Body of pancreas (tissue), 4 donors: ENCODE measurements at regions not wholly inside any gene's neighbourhood (a gene's known extent, or its start where the extent isn't known, plus 50 kb on each side); places are given as distances from the start of the nearest gene placed in this dataset.
"Not testable (repeated sequence)": the region's sequence is repeated elsewhere in the genome, so short reads cannot be mapped to it uniquely, and the experiment has no call there.

Source experiments
- ATAC-seq: fragments of 150-250 bp; one replicate; pipeline ENCODE4 v1.9.1; 2016
- DNase-seq, 4 donors: peaks; one replicate each; pipeline ENCODE4 v3.0.0-alpha.2; 2019
- H3K27ac ChIP-seq, 4 donors: fragments of 200-600 bp; sonication (generic); 1 replicate in 3 of 4; 2 replicates in 1 of 4; pipeline versions ENCODE4 v1.5.1 to v1.6.1; 2016 to 2019; ENCODE audit warnings: mild to moderate bottlenecking in 1 of 4, mixed read lengths in 1 of 4, moderate library complexity in 1 of 4
- H3K27me3 ChIP-seq, 2 donors: fragments of 200-600 bp; sonication (generic); one replicate each; pipeline ENCODE4 v1.6.0; 2016; ENCODE audit warnings: mild to moderate bottlenecking in 1 of 2
- H3K36me3 ChIP-seq, 2 donors: fragments of 200-600 bp; sonication (generic); replicated peaks in 1 of 2; 2 replicates each; pipeline ENCODE4 v1.5.1; 2016; ENCODE audit warnings: low read depth in 2 of 2; ENCODE audit not compliant: insufficient read depth in 1 of 2
- H3K4me1 ChIP-seq: fragments of 200-600 bp; sonication (generic); one replicate; pipeline ENCODE4 v1.6.0; 2016
- H3K4me3 ChIP-seq, 2 donors: fragments of 200-600 bp; sonication (generic); 1 replicate in 1 of 2; 2 replicates in 1 of 2; pipeline ENCODE4 v1.5.1; 2016 to 2019
- H3K9me3 ChIP-seq, 3 donors: fragments of 200-600 bp; sonication (generic); 1 replicate in 2 of 3; 2 replicates in 1 of 3; pipeline ENCODE4 v1.5.1; 2016
- POLR2A ChIP-seq, 3 donors: fragments of 450-650 bp; IDR thresholded peaks; one replicate each; pipeline ENCODE4 v1.6.1; 2016; ENCODE audit warnings: antibody characterized with exemption in 3 of 3, mild to moderate bottlenecking in 2 of 3
- WGBS, 2 donors: methylation state at CpG; one replicate each; pipeline ENCODE4 v1.1.5; 2017; 5-methylcytosine and 5-hydroxymethylcytosine counted together
- intact Hi-C: fragments of 100-400 bp; cut with DNase I; formaldehyde crosslinking; loops from one replicate; pipeline ENCODE4 v1.15.1; 2023
- TF ChIP-seq, protein P1 (sequence below), 7 experiments: fragments of 450-650 bp in 4 of 7; fragments of 200-600 bp in 3 of 7; sonication (generic) in 3 of 7; IDR thresholded peaks; one replicate each; pipeline ENCODE4 v1.5.1; 2016 to 2019; ENCODE audit warnings: antibody characterized with exemption in 7 of 7

DNA sequence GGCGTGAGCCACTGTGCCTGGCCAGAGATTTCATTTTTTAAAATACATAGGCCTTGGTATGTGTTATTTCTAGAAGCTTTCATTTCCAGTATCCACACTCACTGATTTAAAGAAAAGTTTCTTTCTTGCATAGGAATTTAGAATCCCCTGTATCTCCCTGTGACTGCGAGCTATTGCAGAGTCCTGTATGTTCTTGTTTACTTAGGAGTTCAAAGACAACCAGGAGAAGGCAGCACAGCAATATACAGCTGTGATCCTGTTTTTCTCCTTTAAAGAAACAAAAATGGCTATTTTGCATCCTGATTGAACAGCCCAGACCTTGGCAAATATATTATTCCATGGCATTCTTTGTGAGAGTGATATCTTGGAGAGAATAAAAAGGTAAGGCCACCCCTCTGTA lies 185.0 kb upstream of the COX10 start:
- no peaks in the 10 kb centered on the region for H3K9me3 ChIP-seq
- no peaks in the 10 kb centered on the region for H3K4me1 ChIP-seq
- H3K27ac ChIP-seq = no peak overlapping the region
- TF ChIP-seq POLR2A (IDR thresholded peaks at IDR 0.05) = no peak
- TF ChIP-seq, protein P1, sequence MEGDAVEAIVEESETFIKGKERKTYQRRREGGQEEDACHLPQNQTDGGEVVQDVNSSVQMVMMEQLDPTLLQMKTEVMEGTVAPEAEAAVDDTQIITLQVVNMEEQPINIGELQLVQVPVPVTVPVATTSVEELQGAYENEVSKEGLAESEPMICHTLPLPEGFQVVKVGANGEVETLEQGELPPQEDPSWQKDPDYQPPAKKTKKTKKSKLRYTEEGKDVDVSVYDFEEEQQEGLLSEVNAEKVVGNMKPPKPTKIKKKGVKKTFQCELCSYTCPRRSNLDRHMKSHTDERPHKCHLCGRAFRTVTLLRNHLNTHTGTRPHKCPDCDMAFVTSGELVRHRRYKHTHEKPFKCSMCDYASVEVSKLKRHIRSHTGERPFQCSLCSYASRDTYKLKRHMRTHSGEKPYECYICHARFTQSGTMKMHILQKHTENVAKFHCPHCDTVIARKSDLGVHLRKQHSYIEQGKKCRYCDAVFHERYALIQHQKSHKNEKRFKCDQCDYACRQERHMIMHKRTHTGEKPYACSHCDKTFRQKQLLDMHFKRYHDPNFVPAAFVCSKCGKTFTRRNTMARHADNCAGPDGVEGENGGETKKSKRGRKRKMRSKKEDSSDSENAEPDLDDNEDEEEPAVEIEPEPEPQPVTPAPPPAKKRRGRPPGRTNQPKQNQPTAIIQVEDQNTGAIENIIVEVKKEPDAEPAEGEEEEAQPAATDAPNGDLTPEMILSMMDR (IDR thresholded peaks at IDR 0.05) = no peak
- 86 to 94% methylated on average over 2 of the region's 2 CpGs for WGBS, 2 donors
- no peak overlapping the region for H3K4me3 ChIP-seq
- intact Hi-C loops = no loop called here
- DNase-seq (no peak), ATAC-seq (no peak)
- no peaks in the 10 kb centered on the region for H3K36me3 ChIP-seq
- no peaks in the 10 kb centered on the region for H3K27me3 ChIP-seq

DNA sequence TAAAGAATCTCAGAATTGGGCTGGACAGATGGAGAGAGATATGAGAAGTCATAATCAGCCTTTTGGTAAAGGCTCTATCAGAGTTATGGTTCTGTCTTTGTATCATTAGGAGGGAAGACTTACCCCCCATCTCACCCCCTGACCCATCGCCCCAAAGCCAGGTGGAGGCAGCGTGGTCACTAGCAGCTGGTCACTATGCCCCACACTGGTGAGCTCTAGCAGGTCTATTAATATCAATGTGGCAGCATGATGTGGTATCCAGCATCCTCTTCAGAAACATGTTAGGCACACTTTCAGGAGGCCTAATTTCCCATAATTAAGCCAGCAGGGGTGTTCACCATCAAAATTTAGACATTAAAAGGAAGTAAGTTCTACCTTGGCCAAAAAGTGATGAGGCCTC lies 183.8 kb upstream of the COX10 start:
- no peaks in the 10 kb centered on the region for H3K9me3 ChIP-seq
- TF ChIP-seq POLR2A (IDR thresholded peaks at IDR 0.05) = no peak
- TF ChIP-seq, protein P1 (IDR thresholded peaks at IDR 0.05) = no peak
- no peaks in the 10 kb centered on the region for H3K36me3 ChIP-seq
- 96 to 100% methylated on average over 1 to 2 of the region's 2 CpGs for WGBS, 2 donors
- no peak overlapping the region for H3K27ac ChIP-seq
- intact Hi-C loops = no loop called here
- DNase-seq = no peak
- no peak overlapping the region for H3K4me3 ChIP-seq
- ATAC-seq = no peak
- no peaks in the 10 kb centered on the region for H3K4me1 ChIP-seq
- H3K27me3 ChIP-seq = no peaks in the 10 kb centered on the region

DNA sequence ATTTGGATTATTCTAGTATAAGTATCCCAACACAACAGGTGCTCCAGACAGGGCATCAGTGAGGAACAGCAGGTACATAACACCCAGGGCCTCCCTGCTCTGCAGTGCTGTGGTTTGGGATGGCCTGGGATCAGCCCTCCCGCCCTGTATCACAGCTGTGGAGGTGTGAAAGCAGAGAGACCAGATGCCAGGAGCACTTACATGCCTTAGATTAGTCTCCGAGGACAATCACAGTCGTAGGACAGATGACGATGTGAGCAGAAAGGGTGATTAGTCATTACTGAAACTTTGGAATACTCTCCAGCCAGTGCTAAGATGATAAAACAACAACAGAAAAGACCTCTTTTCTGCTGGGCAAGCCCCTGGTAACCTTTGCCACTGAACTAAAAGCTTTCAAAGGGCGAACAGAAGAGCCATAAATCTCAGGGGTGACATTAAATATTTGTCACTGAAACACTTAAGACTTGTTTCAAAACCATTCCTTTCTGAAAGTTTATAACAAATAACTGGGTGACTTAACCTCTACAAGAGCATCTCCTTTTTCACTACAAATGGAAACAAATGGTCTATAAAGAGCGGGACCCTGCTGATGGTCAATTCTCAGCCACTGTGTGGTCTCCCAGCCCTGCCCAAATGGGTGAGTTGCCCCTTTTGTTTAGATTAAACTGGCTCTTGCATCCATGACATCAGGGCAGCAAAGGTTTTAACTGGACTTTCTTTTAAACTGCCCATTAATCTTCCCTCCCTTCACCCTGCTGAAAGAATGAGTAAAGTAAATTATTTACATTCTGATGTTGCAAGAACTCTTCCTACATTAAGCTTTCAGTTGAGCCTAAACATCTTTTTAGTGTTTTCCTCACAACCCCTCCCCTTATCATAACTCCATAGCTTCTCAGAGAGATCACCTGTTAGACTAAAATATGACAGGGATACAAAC lies 183.1 kb upstream of the COX10 start:
- no peaks in the 10 kb centered on the region for H3K9me3 ChIP-seq
- intact Hi-C loops = no loop called here
- no peak overlapping the region for H3K4me3 ChIP-seq
- no peaks in the 10 kb centered on the region for H3K4me1 ChIP-seq
- WGBS, 2 donors = 73 to 87% methylated on average over 6 of the region's 6 CpGs
- TF ChIP-seq POLR2A (IDR thresholded peaks at IDR 0.05) = no peak
- TF ChIP-seq, protein P1 (IDR thresholded peaks at IDR 0.05) = no peak
- ATAC-seq (no peak), DNase-seq (no peak)
- H3K27ac ChIP-seq = no peak overlapping the region
- H3K36me3 ChIP-seq = no peaks in the 10 kb centered on the region
- no peaks in the 10 kb centered on the region for H3K27me3 ChIP-seq

DNA sequence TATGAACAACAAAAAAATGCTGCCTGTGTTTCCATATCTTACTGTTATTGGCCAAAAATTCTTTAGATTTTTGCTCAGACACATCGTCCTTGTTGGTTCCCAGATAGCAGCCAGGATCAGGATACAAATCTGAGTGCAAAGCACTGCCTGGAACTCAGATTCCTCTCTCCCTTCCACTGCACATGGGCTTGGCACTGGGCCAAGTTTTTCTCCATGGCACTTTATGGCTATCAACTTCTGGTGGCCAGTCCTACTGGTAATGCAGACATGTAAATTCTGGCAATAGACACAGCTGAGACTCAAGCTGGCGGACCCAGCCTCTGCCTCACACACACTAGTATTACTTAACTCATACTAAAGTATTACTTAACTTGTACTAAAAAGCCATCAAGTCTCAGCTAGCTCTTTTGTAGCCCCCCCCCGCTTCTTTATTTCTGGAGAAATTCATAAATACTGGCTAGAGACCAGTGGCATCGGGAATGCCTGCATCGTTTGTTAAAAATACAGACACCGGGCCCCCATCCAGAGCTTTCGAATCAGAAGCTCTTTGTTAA lies 181.2 kb upstream of the COX10 start:
- Histone ChIP-seq H3K27me3 (no peaks in the 10 kb centered on the region), H3K36me3 (no peaks in the 10 kb centered on the region), H3K9me3 (no peaks in the 10 kb centered on the region), H3K4me1 (no peaks in the 10 kb centered on the region), H3K4me3 (no peak overlapping the region), H3K27ac (no peak overlapping the region)
- TF ChIP-seq, protein P1 (IDR thresholded peaks at IDR 0.05) = no peak
- TF ChIP-seq POLR2A (IDR thresholded peaks at IDR 0.05) = no peak
- ATAC-seq (no peak), DNase-seq (peak in 2 of 4 donors; percentile 22 to 29)
- 85 to 86% methylated on average over 7 of the region's 7 CpGs for WGBS, 2 donors
- intact Hi-C loops = no loop called here

DNA sequence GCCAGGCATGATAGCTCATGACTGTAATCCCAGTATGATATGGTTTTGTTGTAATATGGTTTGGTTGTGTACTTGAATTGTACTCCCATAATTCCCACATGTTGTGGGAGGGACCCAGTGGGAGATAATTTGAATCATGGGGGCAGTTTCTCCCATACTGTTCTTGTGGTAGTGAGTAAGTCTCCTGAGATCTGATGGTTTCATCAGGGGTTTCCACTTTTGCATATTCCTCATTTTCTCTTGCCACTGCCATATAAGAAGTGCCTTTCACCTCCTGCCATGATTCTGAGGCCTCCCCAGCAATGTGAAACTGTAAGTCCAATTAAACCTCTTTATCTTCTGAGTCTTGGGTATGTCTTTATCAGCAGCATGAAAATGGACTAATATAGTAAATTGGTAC lies 160.3 kb upstream of the COX10 start:
- H3K9me3 ChIP-seq, H3K27me3 ChIP-seq, H3K4me3 ChIP-seq, intact Hi-C loops, DNase-seq, H3K27ac ChIP-seq, ATAC-seq, H3K4me1 ChIP-seq, H3K36me3 ChIP-seq: not testable (repeated sequence)
